Stomach (tissue), 4 donors: ENCODE measurements at regions not wholly inside any gene's neighbourhood (a gene's known extent, or its start where the extent isn't known, plus 50 kb on each side); places are given as distances from the start of the nearest gene placed in this dataset.

Experiments
- POLR2A ChIP-seq, 4 donors: fragments of 450-650 bp; IDR thresholded peaks; one replicate each; pipeline ENCODE4 v1.6.1; 2016; ENCODE audit warnings: antibody characterized with exemption in 4 of 4, control low read depth in 2 of 4, mild to moderate bottlenecking in 1 of 4, moderate library complexity in 1 of 4
- POLR2AphosphoS5 ChIP-seq, 3 donors: sonication (generic); formaldehyde crosslinking; IDR thresholded peaks; one replicate each; pipeline ENCODE4 v1.6.1; 2016; ENCODE audit warnings: antibody characterized with exemption in 3 of 3

GRCh38 chr1:90837420-90837819 lies 120.3 kb upstream of the BARHL2 start:
- TF ChIP-seq POLR2AphosphoS5 (IDR thresholded peaks at IDR 0.05) (no peak), POLR2A (IDR thresholded peaks at IDR 0.05) (no peak)
